ENCODE measurements at regions not wholly inside any gene's neighbourhood (a gene's known extent, or its start where the extent isn't known, plus 50 kb on each side); places are given as distances from the start of the nearest gene placed in this dataset.

GRCh38 chr13:37429976-37430375, 168.6 kb downstream of the POSTN start:
- Histone ChIP-seq H3K4me3 (no peak overlapping the region), H3K9me3 (no peaks in the 10 kb centered on the region), H3K4me2 (no peak overlapping the region), H3K27ac (no peak overlapping the region), H3K4me1 (no peaks in the 10 kb centered on the region)
- DNase-seq (ENCODE audit: low read depth in 1 of 2, low spot score in 1 of 2) (no peak), ATAC-seq (no peak), FAIRE-seq (no peak)
- POLR2A ChIA-PET: no interaction called here
- CTCF ChIA-PET: no interaction called here
- 5% methylated on average over 2 of the region's 2 CpGs for WGBS (ENCODE audit: missing lambda C conversion rate)
- TF ChIP-seq MAFK (IDR thresholded peaks at IDR 0.05; ENCODE audit: partially characterized antibody) (no peak), HOXB5 (CRISPR knock-in tag; IDR thresholded peaks at IDR 0.05) (no peak), RFX5 (IDR thresholded peaks at IDR 0.05) (no peak), ESRRA (IDR thresholded peaks at IDR 0.05; ENCODE audit: borderline replicate concordance, low read length) (no peak), JUN (IDR thresholded peaks at IDR 0.05) (no peak), EHF (CRISPR knock-in tag; IDR thresholded peaks at IDR 0.05) (no peak), NFE2L2 (conservative IDR thresholded peaks at IDR 0.05; ENCODE audit: low read length) (no peak), HOXA7 (CRISPR knock-in tag; IDR thresholded peaks at IDR 0.05) (no peak), GATA3 (IDR thresholded peaks at IDR 0.05; ENCODE audit: borderline replicate concordance) (no peak), KDM1A (IDR thresholded peaks at IDR 0.05; ENCODE audit: low read depth) (no peak), ELK1 (IDR thresholded peaks at IDR 0.05; ENCODE audit: low read depth, low read length) (no peak)

GRCh38 chr13:37427843-37428494, 170.6 kb downstream of the POSTN start:
- Histone ChIP-seq H3K4me3 (no peak overlapping the region), H3K4me2 (no peak overlapping the region), H3K9me3 (no peaks in the 10 kb centered on the region), H3K27ac (no peak overlapping the region), H3K4me1 (no peaks in the 10 kb centered on the region)
- WGBS (ENCODE audit: missing lambda C conversion rate): 2% methylated on average over 3 of the region's 3 CpGs
- DNase-seq (ENCODE audit: low read depth in 1 of 2, low spot score in 1 of 2) (no peak), FAIRE-seq (no peak), ATAC-seq (no peak)
- POLR2A ChIA-PET: no interaction called here
- TF ChIP-seq BHLHE40 (IDR thresholded peaks at IDR 0.05; ENCODE audit: low read depth, low read length) (no peak), SMC3 (IDR thresholded peaks at IDR 0.05) (no peak), MAZ (IDR thresholded peaks at IDR 0.05; ENCODE audit: borderline replicate concordance, low read depth, low read length) (no peak), EP300 (IDR thresholded peaks at IDR 0.05) (no peak), CTCF (IDR thresholded peaks at IDR 0.05) (no peak), FOXS1 (CRISPR knock-in tag; IDR thresholded peaks at IDR 0.05) (no peak), KDM5A (IDR thresholded peaks at IDR 0.05) (no peak), HES2 (IDR thresholded peaks at IDR 0.05) (no peak), POLR2AphosphoS2 (conservative IDR thresholded peaks at IDR 0.05; ENCODE audit: low read length) (no peak), E2F6 (IDR thresholded peaks at IDR 0.05; ENCODE audit: borderline replicate concordance, low read depth) (no peak), ESRRA (IDR thresholded peaks at IDR 0.05; ENCODE audit: borderline replicate concordance, low read length) (no peak), EHMT2 (IDR thresholded peaks at IDR 0.05; ENCODE audit: low read depth) (no peak), CEBPB (IDR thresholded peaks at IDR 0.05) (no peak), REST (IDR thresholded peaks at IDR 0.05) (no peak), NR3C1 (IDR thresholded peaks at IDR 0.05) (no peak)
- CTCF ChIA-PET: no interaction called here
